Suprapubic skin (tissue), 3 donors: ENCODE measurements at regions not wholly inside any gene's neighbourhood (a gene's known extent, or its start where the extent isn't known, plus 50 kb on each side); places are given as distances from the start of the nearest gene placed in this dataset.

ENCODE experiments used
- CTCF ChIP-seq, 2 donors: fragments of 200-600 bp in 1 of 2; fragments of 450-650 bp in 1 of 2; sonication (generic) in 1 of 2; IDR thresholded peaks; one replicate each; pipeline ENCODE4 v1.5.1; 2016 to 2019; ENCODE audit warnings: antibody characterized with exemption in 2 of 2, mild to moderate bottlenecking in 1 of 2, moderate library complexity in 1 of 2
- EP300 ChIP-seq: sonication (generic); formaldehyde crosslinking; IDR thresholded peaks from one replicate; pipeline ENCODE4 v1.6.1; 2017; ENCODE audit warnings: antibody characterized with exemption

DNA sequence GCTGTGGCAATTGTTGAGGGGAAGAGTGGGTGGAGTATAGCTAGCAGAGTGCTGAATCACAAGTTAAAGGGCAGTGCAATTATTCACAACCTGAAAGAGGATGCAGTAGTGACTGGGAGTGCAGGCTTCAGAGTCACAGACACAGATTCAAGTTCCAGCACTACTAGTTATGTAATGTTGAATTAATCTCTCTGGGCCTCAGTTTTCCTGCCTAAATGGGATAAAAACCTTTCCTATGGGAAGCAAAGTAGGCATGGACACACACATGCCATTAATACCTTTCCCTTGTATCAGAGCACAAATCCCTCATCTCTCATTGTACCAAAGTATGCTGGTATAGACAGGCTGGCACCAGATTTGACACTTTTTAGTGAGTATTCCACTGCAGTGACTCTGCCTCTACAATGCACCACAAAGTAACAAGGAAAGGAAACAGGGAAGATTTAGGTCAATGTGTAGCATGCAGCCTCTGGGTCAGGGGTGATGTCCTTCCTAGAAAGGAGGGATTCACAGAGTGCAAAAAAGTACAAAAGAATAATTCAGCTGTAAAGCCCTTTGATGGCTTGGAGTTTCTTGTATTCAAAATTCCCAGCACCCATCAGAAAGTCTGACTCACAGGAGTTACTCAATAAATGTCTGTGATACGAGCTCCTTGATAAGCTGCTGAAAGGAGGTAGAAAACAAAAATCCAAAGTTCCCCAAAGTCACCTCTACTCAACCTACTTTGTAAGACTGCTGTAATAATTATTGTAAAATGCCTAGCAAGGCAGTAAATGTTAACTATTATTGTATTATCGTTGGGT, 507.5 kb upstream of the TGFBR2 start:
- no peak for TF ChIP-seq CTCF (IDR thresholded peaks at IDR 0.05)
- TF ChIP-seq EP300 = no peak
